ENCODE measurements at regions not wholly inside any gene's neighbourhood (a gene's known extent, or its start where the extent isn't known, plus 50 kb on each side); places are given as distances from the start of the nearest gene placed in this dataset.

GRCh38 chr10:35835545-35835944 is 193.4 kb upstream of the FZD8 start:
- TF ChIP-seq POLR2A (IDR thresholded peaks at IDR 0.05): no peak
- TF ChIP-seq POLR2AphosphoS5 (IDR thresholded peaks at IDR 0.05): no peak
